HEK293 (cell line): ENCODE measurements at regions not wholly inside any gene's neighbourhood (a gene's known extent, or its start where the extent isn't known, plus 50 kb on each side); places are given as distances from the start of the nearest gene placed in this dataset.

ENCODE experiments used
- KLF1 ChIP-seq: fragments of 450-650 bp; formaldehyde crosslinking; IDR thresholded peaks from 2 replicates; pipeline ENCODE4 v1.5.1; 2016; ENCODE audit warnings: missing biosample characterization, missing genetic modification characterization
- ZBTB7A ChIP-seq: fragments of 450-650 bp; formaldehyde crosslinking; IDR thresholded peaks from 2 replicates; pipeline ENCODE4 v1.5.1; 2016; ENCODE audit warnings: low read depth, missing biosample characterization, missing genetic modification characterization
- TF ChIP-seq, protein P1 (sequence below): fragments of 450-650 bp; formaldehyde crosslinking; IDR thresholded peaks from 2 replicates; pipeline ENCODE4 v1.5.1; 2016; ENCODE audit warnings: missing biosample characterization, missing genetic modification characterization
- TF ChIP-seq, protein P2 (sequence below): fragments of 450-650 bp; formaldehyde crosslinking; IDR thresholded peaks from 2 replicates; pipeline ENCODE4 v1.5.1; 2016; ENCODE audit warnings: missing biosample characterization, missing genetic modification characterization

DNA sequence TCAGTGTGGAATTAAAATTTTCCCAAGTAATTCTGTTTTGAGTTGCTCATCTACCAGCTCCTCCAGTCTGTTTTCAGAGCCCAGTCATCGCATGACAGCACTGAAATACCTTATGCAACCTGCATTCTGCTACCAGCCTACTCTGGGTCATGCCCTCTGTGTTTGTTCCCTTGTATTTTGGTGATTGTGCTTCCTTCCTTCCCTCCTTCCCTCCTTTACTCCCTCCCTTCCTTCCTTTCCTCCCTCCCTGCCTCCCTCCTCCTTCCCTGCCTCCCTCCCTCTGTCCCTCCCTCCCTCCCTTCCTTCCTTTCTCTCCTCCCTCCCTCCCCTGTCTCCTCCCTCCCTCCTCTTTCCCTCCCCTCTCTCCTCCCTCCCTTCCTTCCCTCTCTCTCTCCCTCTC lies 289.6 kb downstream of the CDH2 start:
- TF ChIP-seq, protein P1, sequence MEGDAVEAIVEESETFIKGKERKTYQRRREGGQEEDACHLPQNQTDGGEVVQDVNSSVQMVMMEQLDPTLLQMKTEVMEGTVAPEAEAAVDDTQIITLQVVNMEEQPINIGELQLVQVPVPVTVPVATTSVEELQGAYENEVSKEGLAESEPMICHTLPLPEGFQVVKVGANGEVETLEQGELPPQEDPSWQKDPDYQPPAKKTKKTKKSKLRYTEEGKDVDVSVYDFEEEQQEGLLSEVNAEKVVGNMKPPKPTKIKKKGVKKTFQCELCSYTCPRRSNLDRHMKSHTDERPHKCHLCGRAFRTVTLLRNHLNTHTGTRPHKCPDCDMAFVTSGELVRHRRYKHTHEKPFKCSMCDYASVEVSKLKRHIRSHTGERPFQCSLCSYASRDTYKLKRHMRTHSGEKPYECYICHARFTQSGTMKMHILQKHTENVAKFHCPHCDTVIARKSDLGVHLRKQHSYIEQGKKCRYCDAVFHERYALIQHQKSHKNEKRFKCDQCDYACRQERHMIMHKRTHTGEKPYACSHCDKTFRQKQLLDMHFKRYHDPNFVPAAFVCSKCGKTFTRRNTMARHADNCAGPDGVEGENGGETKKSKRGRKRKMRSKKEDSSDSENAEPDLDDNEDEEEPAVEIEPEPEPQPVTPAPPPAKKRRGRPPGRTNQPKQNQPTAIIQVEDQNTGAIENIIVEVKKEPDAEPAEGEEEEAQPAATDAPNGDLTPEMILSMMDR (tag by site-specific recombination), result no peak
- no peak for TF ChIP-seq KLF1 (tag by site-specific recombination)
- TF ChIP-seq, protein P2, sequence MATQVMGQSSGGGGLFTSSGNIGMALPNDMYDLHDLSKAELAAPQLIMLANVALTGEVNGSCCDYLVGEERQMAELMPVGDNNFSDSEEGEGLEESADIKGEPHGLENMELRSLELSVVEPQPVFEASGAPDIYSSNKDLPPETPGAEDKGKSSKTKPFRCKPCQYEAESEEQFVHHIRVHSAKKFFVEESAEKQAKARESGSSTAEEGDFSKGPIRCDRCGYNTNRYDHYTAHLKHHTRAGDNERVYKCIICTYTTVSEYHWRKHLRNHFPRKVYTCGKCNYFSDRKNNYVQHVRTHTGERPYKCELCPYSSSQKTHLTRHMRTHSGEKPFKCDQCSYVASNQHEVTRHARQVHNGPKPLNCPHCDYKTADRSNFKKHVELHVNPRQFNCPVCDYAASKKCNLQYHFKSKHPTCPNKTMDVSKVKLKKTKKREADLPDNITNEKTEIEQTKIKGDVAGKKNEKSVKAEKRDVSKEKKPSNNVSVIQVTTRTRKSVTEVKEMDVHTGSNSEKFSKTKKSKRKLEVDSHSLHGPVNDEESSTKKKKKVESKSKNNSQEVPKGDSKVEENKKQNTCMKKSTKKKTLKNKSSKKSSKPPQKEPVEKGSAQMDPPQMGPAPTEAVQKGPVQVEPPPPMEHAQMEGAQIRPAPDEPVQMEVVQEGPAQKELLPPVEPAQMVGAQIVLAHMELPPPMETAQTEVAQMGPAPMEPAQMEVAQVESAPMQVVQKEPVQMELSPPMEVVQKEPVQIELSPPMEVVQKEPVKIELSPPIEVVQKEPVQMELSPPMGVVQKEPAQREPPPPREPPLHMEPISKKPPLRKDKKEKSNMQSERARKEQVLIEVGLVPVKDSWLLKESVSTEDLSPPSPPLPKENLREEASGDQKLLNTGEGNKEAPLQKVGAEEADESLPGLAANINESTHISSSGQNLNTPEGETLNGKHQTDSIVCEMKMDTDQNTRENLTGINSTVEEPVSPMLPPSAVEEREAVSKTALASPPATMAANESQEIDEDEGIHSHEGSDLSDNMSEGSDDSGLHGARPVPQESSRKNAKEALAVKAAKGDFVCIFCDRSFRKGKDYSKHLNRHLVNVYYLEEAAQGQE, result no peak
- TF ChIP-seq ZBTB7A (tag by site-specific recombination), result no peak
